HepG2 (cell line): ENCODE measurements at regions not wholly inside any gene's neighbourhood (a gene's known extent, or its start where the extent isn't known, plus 50 kb on each side); places are given as distances from the start of the nearest gene placed in this dataset.

Experiments used
- FOSL1 ChIP-seq: sonication (generic); formaldehyde crosslinking; IDR thresholded peaks from 2 replicates; pipeline ENCODE4 v1.9.0; 2021; ENCODE audit warnings: missing genetic modification reagents, borderline replicate concordance
- GMEB2 ChIP-seq: IDR thresholded peaks from 2 replicates; pipeline ENCODE4 v1.6.1; 2016; ENCODE audit warnings: missing biosample characterization, missing genetic modification reagents, low read depth
- KLF12 ChIP-seq: sonication (generic); formaldehyde crosslinking; IDR thresholded peaks from 2 replicates; pipeline ENCODE4 v1.4.0; 2020; ENCODE audit warnings: missing genetic modification reagents, borderline replicate concordance
- MAX ChIP-seq: IDR thresholded peaks from 2 replicates; pipeline ENCODE4 v1.6.1; 2012; ENCODE audit warnings: inconsistent platforms
- MLLT10 ChIP-seq: sonication (generic); formaldehyde crosslinking; IDR thresholded peaks from 2 replicates; pipeline ENCODE4 v1.4.0; 2020; ENCODE audit warnings: missing genetic modification reagents
- MTERF4 ChIP-seq: sonication (generic); formaldehyde crosslinking; IDR thresholded peaks from 2 replicates; pipeline ENCODE4 v1.8.0; 2023; ENCODE audit warnings: mild to moderate bottlenecking, missing genetic modification reagents
- NR1H2 ChIP-seq: sonication (generic); formaldehyde crosslinking; IDR thresholded peaks from 2 replicates; pipeline ENCODE4 v1.8.1; 2022; ENCODE audit warnings: low read depth, missing genetic modification reagents, borderline replicate concordance
- PHF5A ChIP-seq: IDR thresholded peaks from one replicate; pipeline ENCODE4 v1.6.1; 2018; ENCODE audit warnings: low read depth, missing genetic modification reagents; ENCODE audit not compliant: unreplicated experiment
- SIN3A ChIP-seq: IDR thresholded peaks from 2 replicates; pipeline ENCODE4 v1.6.1; 2011; ENCODE audit warnings: low read depth, mild to moderate bottlenecking, control low read depth, low read length, borderline replicate concordance
- SP140L ChIP-seq: sonication (generic); formaldehyde crosslinking; IDR thresholded peaks from 2 replicates; pipeline ENCODE4 v1.4.0; 2020; ENCODE audit warnings: missing genetic modification reagents, borderline replicate concordance
- SSRP1 ChIP-seq: IDR thresholded peaks from 2 replicates; pipeline ENCODE4 v1.6.1; 2016; ENCODE audit warnings: control low read depth
- THRA ChIP-seq: sonication (generic); formaldehyde crosslinking; IDR thresholded peaks from 2 replicates; pipeline ENCODE4 v1.4.0; 2020; ENCODE audit warnings: missing genetic modification reagents, borderline replicate concordance
- TIGD3 ChIP-seq: sonication (generic); formaldehyde crosslinking; IDR thresholded peaks from 2 replicates; pipeline ENCODE4 v1.5.1; 2020; ENCODE audit warnings: mild to moderate bottlenecking, missing genetic modification reagents, borderline replicate concordance
- ZBTB37 ChIP-seq: sonication (generic); formaldehyde crosslinking; IDR thresholded peaks from 2 replicates; pipeline ENCODE4 v1.4.0; 2020; ENCODE audit warnings: mild to moderate bottlenecking, missing genetic modification reagents
- ZKSCAN8 ChIP-seq: IDR thresholded peaks from 2 replicates; pipeline ENCODE4 v1.6.1; 2016; ENCODE audit warnings: borderline replicate concordance, missing genetic modification reagents, missing compliant biosample characterization
- ZNF280B ChIP-seq: sonication (generic); formaldehyde crosslinking; IDR thresholded peaks from 2 replicates; pipeline ENCODE4 v1.5.0; 2020; ENCODE audit warnings: missing genetic modification reagents, mild to moderate bottlenecking, borderline replicate concordance
- ZNF331 ChIP-seq: sonication (generic); formaldehyde crosslinking; IDR thresholded peaks from 2 replicates; pipeline ENCODE4 v1.4.0; 2020; ENCODE audit warnings: missing genetic modification reagents
- ZNF556 ChIP-seq: sonication (generic); formaldehyde crosslinking; IDR thresholded peaks from 2 replicates; pipeline ENCODE4 v1.4.0; 2020; ENCODE audit warnings: mild to moderate bottlenecking, missing genetic modification reagents, borderline replicate concordance
- ZNF629 ChIP-seq: sonication (generic); formaldehyde crosslinking; conservative IDR thresholded peaks from 2 replicates; pipeline ENCODE4 v1.5.0; 2020; ENCODE audit warnings: missing genetic modification reagents
- ZNF703 ChIP-seq: sonication (generic); formaldehyde crosslinking; IDR thresholded peaks from 2 replicates; pipeline ENCODE4 v1.5.1; 2020; ENCODE audit warnings: missing genetic modification reagents, mild to moderate bottlenecking, moderate library complexity, borderline replicate concordance
- ZSCAN20 ChIP-seq: sonication (generic); formaldehyde crosslinking; IDR thresholded peaks from 2 replicates; pipeline ENCODE4 v1.4.0; 2020; ENCODE audit warnings: missing genetic modification reagents, mild to moderate bottlenecking, borderline replicate concordance

GRCh38 chr12:60266381-60266852 lies 670.6 kb downstream of the SLC16A7 start (continued):
- TF ChIP-seq GMEB2 (CRISPR knock-in tag) (no peak), MLLT10 (no peak), NR1H2 (CRISPR knock-in tag) (no peak), KLF12 (CRISPR knock-in tag) (no peak), PHF5A (no peak), MTERF4 (CRISPR knock-in tag) (no peak), ZNF629 (no peak), SSRP1 (CRISPR knock-in tag) (no peak), SP140L (CRISPR knock-in tag) (no peak), MAX (no peak), ZNF703 (no peak), ZNF280B (CRISPR knock-in tag) (no peak), ZNF556 (no peak), TIGD3 (CRISPR knock-in tag) (no peak), THRA (no peak), ZNF331 (CRISPR knock-in tag) (no peak), ZSCAN20 (CRISPR knock-in tag) (no peak), ZKSCAN8 (CRISPR knock-in tag) (no peak), ZBTB37 (CRISPR knock-in tag) (no peak), SIN3A (no peak), FOSL1 (CRISPR knock-in tag) (peak; percentile 97)
